ENCODE measurements at regions not wholly inside any gene's neighbourhood (a gene's known extent, or its start where the extent isn't known, plus 50 kb on each side); places are given as distances from the start of the nearest gene placed in this dataset.
"Not testable (repeated sequence)": the region's sequence is repeated elsewhere in the genome, so short reads cannot be mapped to it uniquely, and the experiment has no call there.

DNA sequence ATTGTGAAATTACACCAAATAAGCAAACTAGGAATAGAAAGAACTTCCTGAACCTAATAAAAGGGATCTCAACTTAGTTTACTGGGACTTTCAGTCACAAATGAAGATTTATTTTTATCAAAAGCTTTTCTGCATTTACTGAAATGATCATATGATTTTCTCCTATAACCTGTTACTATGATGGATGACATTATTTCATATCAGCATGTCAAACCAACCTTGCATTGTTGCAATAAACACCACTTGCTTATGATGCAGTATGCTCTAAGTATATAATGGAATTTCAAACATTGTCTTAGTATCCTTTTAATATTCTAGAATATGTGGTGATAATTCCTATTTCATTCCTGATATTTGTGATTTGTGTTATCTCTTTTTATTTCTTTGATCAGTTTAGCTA is 303.0 kb downstream of the CGGBP1 start:
- H3K4me3 ChIP-seq: no peak overlapping the region
- no peak overlapping the region for H3K27ac ChIP-seq

DNA sequence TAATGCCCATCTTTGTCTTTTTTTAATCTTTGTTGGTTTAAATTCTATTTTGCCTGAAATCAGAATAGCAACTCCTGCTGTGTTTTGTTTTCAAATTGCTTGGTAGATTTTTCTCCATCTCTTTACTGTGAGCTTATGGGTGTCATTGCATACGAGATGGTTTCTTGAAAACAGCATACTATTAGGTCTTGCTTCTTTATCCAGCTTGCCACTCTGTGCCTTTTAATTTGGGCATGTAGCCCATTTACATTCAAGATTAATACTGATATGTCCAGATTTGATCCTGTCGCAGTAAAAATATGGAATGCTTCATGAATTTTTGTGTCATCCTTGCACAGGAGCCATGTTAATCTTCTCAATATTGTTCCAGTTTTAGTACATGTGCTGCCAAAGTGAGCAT is 316.6 kb downstream of the CGGBP1 start:
- Histone ChIP-seq H3K4me3 (no peak overlapping the region), H3K27ac (no peak overlapping the region)

DNA sequence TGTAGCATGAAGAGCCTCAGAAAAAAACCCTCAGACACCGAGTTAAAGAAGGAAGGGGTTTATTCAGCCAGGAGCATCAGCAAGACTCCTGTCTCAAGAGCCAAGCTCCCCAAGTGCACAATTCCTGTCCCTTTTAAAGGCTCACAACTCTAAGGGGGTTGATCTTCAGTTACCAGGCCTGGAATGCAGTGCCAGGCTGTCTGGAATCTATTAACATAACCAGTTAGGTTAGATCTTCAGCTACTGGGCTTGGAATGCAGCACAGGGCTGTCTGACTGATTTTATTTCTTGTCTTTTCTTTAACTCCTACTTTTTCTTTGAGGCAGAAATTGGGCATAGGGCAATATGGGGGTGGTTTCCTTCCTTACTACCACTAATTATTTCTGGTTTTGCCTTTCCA is 317.9 kb downstream of the CGGBP1 start:
- not testable (repeated sequence) for H3K27ac ChIP-seq, H3K4me3 ChIP-seq

DNA sequence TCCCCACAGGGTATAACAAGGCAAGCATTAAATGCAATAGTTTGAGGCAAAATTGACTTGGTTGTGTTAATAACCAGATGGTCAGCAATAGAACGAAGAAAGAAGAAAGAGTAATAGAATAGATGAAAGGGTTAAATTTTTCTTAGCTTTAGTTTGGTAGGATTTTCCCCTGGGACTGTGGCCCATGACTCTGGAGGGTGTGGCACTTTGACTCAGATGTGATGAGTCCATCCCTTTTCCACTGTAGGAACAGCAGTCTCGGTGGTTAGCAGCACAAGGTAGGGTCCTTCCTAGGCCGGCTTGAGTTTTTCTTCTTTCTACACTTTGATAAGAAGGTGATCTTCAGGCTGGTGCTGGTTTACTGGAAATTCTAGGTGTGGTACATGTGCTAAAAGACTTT is 321.0 kb downstream of the CGGBP1 start:
- H3K4me3 ChIP-seq, H3K27ac ChIP-seq: not testable (repeated sequence)

DNA sequence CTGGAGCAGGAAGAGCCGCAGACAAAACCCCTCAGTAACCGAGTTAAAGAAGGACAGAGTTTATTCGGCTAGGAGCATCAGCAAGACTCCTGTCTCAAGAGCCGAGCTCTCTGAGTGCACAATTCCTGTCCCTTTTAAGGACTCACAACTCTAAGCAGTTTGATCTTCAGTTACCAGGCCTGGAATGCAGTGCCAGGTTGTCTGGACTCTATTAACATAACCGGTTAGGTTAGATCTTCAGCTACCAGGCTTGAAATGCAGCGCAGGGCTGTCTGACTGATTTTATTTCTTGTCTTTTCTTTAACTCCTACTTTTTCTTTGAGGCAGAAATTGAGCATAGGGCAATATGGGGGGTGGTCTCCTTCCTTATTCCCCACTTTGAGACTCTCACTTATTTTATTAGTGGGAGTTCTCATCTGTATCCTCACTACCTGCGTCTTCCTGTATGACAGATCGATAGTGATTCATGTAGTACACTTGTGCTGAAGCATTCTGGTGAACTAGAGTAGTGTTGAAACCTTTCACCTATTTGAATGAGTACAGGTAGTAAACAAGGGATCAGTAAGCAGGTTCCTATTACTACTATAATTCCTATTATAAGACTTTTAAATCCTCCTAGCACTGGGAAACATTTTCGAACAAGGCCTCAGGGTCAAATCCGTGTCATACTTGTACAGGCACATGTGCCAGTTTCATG is 325.0 kb downstream of the CGGBP1 start:
- H3K27ac ChIP-seq: peak overlapping the region in 9 of 21 experiments; percentile 26 to 60 (median 42)
- no peak overlapping the region for H3K4me3 ChIP-seq

DNA sequence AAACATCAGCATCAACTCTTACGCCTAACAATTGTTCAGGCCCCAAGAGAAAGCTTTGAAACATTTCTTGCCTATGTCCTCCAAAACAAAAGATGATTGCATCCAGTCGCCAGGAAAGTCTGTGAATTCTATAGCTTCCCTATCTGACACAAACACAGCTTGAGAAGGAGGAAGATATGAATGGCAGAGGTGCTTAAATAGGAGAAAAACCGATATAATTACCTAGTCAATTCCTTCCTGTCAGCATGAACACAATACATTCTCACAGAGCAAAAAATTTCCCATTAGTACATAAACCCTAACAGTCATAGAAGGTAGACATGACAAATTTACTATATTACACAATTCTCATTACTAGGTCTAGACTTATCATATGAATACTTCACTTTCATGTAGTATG is 326.5 kb downstream of the CGGBP1 start:
- Histone ChIP-seq H3K4me3 (no peak overlapping the region), H3K27ac (no peak overlapping the region)

DNA sequence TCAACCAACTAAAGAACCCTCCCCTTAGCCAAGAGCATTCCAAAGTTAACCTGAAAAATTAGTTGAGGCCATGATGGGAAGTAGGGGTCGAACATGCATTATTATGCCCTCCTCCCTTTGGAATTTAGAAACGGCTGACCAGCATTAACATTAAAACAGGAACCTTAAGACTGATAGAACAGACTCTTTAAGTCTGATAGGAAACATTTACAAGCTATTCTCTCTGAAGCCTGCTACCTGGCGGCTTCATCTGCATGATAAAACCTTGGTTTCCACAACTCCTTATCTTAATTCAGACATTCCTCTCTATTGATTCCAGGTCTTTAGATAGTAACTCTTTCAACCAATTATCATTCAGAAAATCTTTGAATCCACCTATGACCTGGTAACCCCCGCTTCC is 331.0 kb downstream of the CGGBP1 start:
- Histone ChIP-seq H3K27ac (no peak overlapping the region), H3K4me3 (no peak overlapping the region)

DNA sequence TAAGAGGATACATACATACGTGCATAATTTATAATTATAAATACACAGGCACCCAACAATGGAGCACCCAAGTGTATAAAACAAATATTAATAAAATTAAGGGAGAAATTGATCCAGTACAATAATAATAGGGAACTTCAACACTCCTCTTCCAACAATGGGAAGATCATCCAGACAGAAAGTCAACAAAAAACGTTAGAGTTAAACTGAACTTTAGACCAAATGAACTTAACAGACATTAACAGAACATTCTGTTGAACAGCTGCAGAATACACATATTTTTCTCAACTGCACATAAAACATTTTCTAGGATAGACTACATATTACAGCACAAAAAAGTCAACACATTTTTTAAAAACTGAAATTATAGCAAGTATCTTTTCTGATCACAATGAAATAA is 339.7 kb downstream of the CGGBP1 start:
- no peak overlapping the region for H3K4me3 ChIP-seq
- H3K27ac ChIP-seq: no peak overlapping the region

DNA sequence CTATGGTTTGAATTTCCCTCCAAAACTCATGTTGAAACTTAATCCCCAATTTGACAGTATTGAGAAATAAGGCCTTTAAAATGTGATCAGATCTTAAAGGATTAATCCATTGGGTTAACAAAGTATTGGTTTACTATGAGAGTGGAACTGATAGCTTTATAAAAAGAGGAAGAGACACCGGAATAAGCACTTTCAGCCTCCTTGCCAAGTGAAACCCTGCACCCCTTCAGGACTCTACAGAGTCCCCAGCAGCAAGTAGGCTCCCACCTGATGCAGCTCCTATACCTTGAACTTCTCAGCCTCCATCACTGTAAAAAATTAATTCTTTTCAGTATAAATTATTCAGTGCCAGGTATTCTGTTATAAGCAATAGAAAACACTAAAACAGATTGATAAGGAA is 348.3 kb downstream of the CGGBP1 start:
- no peak overlapping the region for H3K4me3 ChIP-seq

DNA sequence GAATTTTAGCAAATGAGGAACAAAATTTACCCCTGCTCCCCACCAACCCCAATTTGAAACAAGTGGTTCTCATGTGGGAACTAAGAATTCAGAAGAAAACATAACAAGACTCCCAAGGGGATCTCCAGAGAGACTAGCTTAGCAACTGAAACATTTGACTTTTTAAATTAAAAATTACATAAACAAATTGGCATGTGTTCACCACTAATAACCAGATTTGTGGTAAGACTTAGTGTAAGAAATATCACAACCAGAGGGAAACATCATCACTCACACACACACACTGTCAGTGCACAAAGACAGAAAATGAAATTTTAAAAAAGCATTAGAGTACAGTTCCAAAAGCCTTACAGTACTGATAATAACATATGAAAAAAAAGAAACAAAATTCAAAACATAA is 348.8 kb downstream of the CGGBP1 start:
- Histone ChIP-seq H3K27ac (no peak overlapping the region), H3K4me3 (no peak overlapping the region)

More for the DNA sequence above, 348.3 kb downstream of the CGGBP1 start:
- no peak overlapping the region for H3K27ac ChIP-seq

DNA sequence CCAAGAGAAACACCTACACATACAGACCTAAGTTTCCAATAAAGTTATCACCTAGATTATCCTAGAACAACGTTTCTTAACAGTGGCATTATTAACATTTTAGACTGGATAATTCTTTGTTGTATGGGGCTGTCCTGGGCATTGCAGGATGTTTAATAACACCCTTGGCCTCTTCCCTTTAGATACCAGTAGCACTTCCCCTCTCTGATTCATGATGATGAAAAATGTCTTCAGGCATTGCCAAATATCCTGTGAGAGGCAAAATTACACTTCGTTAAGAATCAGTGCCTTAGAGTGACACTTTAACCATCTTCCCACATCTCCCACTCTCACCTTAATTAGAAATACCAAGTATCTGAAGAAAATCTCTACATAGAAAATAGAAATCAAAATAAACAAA is 352.6 kb downstream of the CGGBP1 start:
- Histone ChIP-seq H3K4me3 (no peak overlapping the region), H3K27ac (no peak overlapping the region)

DNA sequence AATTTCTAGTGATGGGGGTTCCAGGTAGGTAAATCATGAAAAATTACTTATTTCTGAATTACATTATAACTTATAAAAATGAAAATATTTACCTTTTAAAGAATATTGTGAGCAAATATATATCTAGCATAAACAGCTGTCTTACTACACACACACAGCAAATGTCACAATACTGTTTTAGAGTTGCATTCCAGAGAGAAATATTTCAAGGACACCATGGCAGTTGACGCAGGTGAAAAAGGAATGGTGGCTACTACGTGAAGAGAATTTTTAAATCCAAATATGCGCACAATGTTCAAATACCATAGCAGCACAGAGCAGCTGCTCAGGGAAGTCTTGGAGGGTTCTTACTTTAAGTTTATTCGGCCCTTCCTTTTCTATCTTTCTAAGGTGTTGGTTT is 356.2 kb downstream of the CGGBP1 start:
- Histone ChIP-seq H3K27ac (no peak overlapping the region), H3K4me3 (no peak overlapping the region)

DNA sequence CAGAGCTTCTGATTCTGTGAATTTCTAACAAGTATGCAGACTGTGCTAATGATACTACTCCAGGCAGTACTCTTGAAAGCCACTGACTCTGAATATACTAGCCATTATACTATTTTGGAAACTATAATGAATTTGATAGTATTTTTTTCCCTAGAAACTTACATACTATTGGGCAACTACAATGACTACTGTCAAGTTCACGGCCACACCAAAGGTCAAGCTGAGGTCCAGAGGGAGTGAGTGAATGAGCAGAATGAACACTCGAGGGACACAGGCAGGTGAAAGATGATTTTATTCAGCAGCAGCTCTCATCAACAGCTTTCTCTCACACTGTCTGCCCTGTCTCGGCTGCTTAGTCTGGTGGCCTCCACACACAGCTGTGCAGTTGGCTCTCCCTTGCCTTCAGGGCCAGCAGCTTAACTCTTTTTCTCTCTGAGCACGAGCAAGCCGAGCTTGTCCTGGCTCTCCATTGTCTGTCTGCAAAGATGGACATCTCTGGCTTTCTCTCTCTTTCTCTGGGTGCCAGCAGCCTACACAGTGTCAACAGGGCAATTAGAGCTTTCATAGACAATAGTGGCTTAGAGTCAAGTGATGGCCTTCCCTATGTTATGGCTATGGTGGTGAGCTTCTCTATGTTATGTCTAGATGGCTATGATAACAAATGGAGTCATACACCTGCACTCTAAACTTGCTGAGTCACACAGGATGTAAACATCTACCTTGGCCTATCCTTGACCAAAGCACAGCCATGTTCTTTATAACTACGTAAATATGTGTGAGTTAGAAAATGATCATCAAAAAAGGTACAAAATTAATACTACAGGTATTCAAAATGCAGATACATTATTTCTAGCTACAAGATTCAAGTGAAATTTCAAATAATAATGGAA is 362.4 kb downstream of the CGGBP1 start:
- no peak overlapping the region for H3K4me3 ChIP-seq
- H3K27ac ChIP-seq: no peak overlapping the region

DNA sequence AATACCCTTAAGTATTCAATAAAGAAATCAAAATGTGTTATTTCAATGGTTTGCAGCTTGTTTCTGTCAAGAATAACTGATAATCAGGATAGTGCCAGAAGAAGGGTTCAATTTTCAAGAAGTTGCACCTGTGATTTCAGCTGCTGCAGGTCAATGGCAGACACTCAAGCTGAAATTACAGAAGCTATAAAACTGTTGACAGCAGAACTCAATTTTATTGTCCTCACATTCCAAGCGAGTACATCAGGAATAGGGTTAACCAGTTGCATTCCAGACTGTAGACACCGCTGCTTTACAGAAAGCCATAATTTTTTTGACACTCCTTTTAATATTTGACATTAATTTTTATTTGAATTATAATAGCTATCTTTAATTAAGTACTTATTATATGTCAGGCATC is 364.1 kb downstream of the CGGBP1 start:
- Histone ChIP-seq H3K27ac (no peak overlapping the region), H3K4me3 (no peak overlapping the region)

DNA sequence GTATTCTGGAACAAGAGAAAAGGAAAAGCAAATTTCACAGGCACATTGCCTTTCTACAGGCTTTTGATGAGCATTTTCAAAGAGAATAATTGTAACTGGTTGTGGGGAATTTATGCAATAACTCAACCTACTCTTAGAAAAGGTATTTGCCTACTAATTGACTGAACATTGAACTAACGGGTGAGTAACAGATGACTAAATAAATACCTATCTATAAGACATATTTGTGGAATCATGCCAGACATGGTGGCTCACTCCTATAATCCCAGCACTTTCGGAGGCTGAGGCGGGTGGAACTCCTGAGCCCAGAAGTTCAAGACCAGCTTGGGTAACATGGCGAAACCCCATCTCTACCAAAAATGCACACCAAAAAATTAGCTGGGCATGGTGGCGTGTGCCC is 367.7 kb downstream of the CGGBP1 start:
- Histone ChIP-seq H3K4me3 (no peak overlapping the region), H3K27ac (no peak overlapping the region)

DNA sequence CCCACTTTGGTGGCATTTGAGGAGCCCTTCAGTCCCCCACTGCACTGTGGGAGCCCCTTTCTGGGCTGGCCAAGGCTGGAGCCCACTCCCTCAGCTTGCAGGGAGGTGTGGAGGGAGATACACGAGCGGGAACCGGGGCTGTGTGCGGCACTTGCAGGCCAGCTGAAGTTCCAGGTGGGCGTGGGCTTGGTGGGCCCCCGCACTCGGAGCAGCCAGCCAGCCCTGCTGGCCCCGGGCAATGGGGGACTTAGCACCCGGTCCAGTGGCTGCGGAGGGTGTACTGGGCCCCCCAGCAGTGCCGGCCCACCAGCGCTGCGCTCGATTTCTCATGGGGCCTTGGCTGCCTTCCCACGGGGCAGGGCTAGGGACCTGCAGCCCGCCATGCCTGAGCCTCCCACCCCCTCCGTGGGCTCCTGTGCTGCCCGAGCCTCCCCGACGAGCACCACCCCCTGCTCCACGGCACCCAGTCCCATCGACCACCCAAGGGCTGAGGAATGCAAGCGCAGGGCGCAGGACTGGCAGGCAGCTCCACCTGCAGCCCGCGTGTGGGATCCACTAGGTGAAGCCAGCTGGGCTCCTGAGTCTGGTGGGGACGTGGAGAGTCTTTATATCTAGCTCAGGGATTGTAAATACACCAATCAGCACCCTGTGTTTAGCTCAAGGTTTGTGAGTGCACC is 379.7 kb downstream of the CGGBP1 start:
- not testable (repeated sequence) for H3K27ac ChIP-seq, H3K4me3 ChIP-seq

DNA sequence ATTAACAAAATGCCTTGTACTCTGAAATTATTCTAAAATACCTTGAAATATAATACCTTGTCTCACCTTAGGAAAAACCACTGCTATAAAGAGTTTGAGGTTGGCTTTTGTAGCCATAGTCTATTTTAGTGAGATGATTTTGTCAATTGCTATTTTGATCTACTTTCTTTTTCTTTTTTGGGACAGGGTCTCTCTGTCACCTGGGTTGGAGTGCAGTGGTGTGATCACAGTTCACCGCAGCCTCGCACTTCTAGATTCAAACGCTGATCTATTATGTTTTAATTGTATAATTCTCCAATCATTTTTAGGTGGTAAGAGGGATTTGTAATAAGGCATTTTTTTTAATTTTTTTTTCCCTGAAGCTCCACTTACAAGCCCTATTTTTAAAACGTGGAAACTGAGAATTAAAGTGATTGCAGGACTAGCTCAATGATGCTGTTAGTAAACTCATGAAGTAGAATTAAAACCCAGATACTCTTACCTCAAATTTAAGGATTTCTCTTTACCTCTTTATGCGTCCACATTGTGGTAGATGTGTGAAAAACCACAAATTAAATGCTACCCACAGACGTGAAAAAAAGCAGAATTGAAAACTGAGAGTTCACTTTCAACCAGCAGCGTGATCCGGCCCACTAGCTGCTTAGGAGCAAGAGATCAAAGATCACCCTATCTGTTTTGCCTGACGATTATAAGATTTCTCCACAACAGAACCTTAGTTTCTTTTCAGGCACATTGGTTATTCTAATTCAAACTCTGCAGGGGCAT is 384.2 kb downstream of the CGGBP1 start:
- Histone ChIP-seq H3K27ac (no peak overlapping the region), H3K4me3 (no peak overlapping the region)

DNA sequence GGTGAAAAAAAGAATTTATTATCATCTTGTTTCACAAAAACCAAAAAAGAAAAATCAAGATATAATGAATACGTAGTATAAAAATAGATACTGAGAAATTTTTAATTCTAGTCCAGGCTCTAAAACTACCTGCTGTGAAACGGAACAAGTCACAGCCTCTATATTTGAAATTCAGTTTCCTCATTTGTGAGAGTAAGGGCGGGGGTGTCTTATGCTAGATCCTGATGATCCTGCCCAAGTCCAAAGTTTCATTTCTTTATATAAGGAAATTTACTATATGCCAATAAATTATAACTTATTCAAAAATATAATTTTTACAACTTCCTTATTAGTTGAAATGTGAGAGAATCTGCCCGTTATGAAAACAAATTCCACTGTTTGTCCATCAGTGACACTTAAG is 385.7 kb downstream of the CGGBP1 start:
- Histone ChIP-seq H3K4me3 (no peak overlapping the region), H3K27ac (no peak overlapping the region)

DNA sequence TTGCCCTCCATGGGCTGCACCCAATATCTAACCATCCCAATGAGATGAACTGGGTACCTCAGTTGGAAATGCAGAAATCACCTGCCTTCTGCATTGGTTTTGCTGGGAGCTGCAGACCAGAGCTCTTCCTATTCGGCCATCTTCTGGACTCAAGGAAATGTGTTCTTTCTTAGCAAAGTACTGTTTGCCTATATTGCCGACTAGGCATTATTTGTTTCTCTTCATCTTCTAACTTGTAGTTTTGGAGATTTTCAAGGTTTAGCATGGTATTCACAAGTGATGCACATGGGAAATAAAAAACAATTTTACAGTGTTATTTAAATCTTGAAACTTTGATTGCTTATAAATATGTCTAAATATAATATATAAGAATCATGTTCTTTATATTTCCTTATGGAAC is 377.8 kb upstream of the POU1F1 start:
- Histone ChIP-seq H3K4me3 (no peak overlapping the region), H3K27ac (no peak overlapping the region)

DNA sequence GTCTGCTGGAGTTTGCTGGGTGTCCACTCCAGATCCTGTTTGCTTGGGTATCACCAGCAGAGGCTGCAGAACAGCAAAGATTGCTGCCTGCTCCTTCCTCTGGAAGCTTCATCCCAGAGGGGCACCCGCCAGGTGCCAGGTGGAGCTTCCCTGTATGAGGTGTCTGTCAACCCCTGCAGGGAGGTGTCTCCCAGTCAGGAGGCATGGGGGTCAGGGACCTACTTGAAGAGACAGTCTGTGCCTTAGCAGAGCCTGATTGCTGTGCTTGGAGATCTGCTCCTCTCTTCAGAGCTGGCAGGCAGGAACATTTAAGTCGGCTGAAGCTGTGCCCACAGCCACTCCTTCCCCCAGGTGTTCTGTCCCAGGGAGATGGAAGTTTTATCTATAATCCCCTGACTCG is 376.8 kb upstream of the POU1F1 start:
- not testable (repeated sequence) for H3K27ac ChIP-seq, H3K4me3 ChIP-seq

Data from skin epidermis (tissue), 12 donors.